Mesodermal cell (in vitro differentiated cells): ENCODE measurements at regions not wholly inside any gene's neighbourhood (a gene's known extent, or its start where the extent isn't known, plus 50 kb on each side); places are given as distances from the start of the nearest gene placed in this dataset.

Experiments used
- H3K27ac ChIP-seq: 2 replicates; pipeline ENCODE4 v1.7.0; 2013; ENCODE audit warnings: mild to moderate bottlenecking, low read depth, low read length, moderate library complexity; ENCODE audit not compliant: severe bottlenecking
- H3K36me3 ChIP-seq: 2 replicates; pipeline ENCODE4 v1.7.1; 2013; ENCODE audit warnings: mild to moderate bottlenecking, low read length, moderate library complexity; ENCODE audit not compliant: control insufficient read depth, insufficient read depth
- H3K4me1 ChIP-seq: one replicate; pipeline ENCODE4 v1.7.1; 2013; ENCODE audit warnings: mild to moderate bottlenecking, low read length; ENCODE audit not compliant: insufficient read depth, control insufficient read depth, poor library complexity, severe bottlenecking
- H3K4me3 ChIP-seq: 2 replicates; pipeline ENCODE4 v1.7.0; 2013; ENCODE audit warnings: low read length, control low read depth, mild to moderate bottlenecking; ENCODE audit not compliant: insufficient read depth, poor library complexity, severe bottlenecking; ENCODE audit errors: extremely low read depth
- H3K9me3 ChIP-seq: 2 replicates; pipeline ENCODE4 v1.7.1; 2013; ENCODE audit warnings: mild to moderate bottlenecking, low read length, moderate library complexity; ENCODE audit not compliant: control insufficient read depth
- WGBS, 2 experiments: methylation state at CpG; one replicate each; pipeline ENCODE4 v1.1.5; 2013; ENCODE audit warnings: missing lambda C conversion rate in 2 of 2; ENCODE audit not compliant: insufficient coverage in 2 of 2; 5-methylcytosine and 5-hydroxymethylcytosine counted together

DNA sequence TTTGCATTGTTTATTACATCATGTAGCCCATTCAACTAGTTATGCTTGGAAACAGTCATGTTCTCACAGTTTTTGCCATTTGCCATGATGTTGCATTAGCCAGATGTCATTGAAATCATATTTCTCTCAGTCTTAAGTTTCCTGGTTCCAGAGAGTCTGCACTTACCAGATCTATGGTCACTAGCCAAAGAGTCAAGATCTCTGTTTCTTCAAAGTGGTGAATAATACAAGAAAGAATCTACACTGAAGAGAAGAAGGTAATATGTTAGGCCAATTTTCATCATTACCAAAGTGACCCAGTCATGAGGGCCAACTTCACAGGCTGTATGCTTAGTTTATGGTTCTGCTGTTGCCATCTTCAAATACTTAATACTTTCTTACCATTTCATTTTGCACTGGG lies 89.0 kb upstream of the PHYHIPL start:
- no peaks in the 10 kb centered on the region for H3K4me1 ChIP-seq
- no peaks in the 10 kb centered on the region for H3K36me3 ChIP-seq
- no peak overlapping the region for H3K27ac ChIP-seq
- H3K4me3 ChIP-seq = no peak overlapping the region
- H3K9me3 ChIP-seq = no peaks in the 10 kb centered on the region

DNA sequence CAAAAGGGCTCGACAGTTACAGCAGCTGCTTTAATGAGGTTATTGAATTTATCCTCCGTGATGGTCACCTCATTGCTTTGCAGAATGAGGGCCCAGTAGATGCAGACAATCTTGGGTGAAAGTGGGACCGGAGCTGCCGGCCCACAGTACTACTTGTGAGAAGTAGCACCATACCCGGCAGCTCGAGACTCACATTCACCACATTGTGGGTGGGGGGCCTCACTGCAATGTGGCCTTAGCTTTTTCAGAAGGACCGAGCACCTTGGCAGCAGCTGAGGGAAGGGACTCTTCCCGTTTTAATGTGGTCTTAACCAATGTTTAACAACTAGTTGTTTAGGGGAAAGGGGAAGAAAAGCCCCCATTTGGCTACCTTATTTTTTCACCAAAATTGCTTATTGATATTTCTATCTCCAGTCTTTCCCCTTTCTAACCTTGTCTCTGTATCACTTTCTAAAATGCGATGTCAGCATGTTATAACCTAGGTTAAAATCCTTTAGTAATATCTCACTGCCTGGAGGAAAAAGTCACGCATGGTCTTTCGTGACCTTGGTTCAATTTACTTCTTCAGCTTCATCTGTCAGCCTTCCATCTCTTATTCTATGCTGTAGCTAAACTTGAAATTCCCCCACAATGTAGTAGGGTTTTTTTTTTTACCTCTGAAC lies 87.4 kb upstream of the PHYHIPL start:
- H3K27ac ChIP-seq = no peak overlapping the region
- no peaks in the 10 kb centered on the region for H3K4me1 ChIP-seq
- WGBS, 2 experiments = 93 to 94% methylated on average over 6 to 8 of the region's 11 CpGs
- H3K4me3 ChIP-seq = no peak overlapping the region
- H3K9me3 ChIP-seq = no peaks in the 10 kb centered on the region
- no peaks in the 10 kb centered on the region for H3K36me3 ChIP-seq

DNA sequence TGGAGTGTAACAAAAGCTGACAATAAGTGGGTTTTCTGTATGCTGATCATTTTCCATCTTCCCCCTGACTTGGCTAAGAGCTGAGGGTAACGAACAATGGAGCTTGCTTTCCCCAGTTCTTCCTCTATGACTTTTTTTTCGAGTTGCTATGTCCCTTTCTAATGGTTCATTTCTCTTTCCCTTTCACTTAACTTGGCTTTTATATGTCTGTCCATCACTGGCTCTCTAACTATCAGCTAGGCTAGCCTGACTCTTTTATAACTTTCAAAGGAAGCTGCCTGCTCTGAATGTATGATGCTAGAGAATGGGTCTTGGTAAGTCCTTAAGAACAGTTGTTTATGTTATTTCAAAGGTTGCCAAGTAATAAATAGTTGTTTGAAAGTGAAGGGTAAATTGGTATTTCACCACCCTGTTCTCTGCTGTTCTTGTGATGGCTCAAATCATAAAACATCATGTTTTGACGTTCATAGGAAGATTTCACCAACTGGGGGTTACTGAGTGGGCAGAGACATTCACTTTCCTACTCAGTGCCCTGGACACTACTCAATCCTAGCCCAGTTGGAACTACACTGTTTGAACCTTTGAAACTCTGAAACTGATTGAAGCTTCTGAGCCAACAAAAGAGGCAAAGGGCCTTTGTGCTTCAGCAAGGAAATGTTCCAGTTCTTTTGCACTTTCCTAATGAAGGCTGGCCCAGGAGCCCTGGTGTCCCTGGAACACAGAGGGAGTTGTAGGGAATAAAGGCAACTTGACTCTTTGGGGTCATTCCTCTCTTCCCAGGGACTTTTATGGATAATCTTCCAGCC lies 85.4 kb upstream of the PHYHIPL start:
- Histone ChIP-seq H3K27ac (no peak overlapping the region), H3K4me1 (no peaks in the 10 kb centered on the region), H3K36me3 (no peaks in the 10 kb centered on the region), H3K9me3 (no peaks in the 10 kb centered on the region), H3K4me3 (no peak overlapping the region)
- 80 to 96% methylated on average over 3 of the region's 3 CpGs for WGBS, 2 experiments

DNA sequence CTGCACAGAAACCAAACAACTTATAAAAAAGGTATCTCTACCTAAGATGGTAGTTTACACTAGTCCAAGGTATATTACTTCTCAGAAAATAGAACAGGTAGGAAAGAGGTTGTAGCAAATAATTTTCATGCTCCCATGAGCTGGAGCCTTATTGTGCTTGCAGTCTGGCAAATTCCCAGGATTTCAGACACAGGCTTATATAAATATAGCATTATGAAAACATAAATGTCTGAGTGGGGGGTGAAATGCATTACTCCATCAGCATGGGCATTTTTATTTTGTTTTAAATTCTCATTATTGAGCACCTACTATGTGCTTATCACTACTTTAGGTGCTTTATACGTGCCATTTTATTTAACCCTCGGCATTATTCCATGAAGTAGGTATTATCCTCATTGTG lies 83.0 kb upstream of the PHYHIPL start:
- H3K4me1 ChIP-seq = no peaks in the 10 kb centered on the region
- H3K27ac ChIP-seq = no peak overlapping the region
- no peaks in the 10 kb centered on the region for H3K9me3 ChIP-seq
- no peaks in the 10 kb centered on the region for H3K36me3 ChIP-seq
- no CpG with 5 or more reads among the region's 2 CpGs for WGBS, 2 experiments
- no peak overlapping the region for H3K4me3 ChIP-seq

DNA sequence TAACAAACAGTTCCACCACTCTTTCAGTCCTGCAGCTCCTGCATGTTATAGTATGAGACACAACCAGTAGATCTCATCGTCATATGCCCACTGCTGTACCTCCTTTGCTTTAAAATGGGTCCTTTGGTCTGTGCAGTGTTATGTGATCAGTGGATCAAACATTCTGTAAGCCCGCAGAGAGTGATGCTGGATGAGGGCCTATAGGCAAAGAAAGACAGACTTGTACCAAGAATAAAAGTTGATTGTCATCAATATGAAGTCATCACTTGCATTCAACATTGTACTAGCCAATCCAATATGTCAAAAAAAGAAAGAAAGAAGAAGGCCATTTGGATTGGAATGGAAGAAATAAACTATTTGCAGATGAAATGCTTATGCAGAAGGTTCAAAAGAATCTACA lies 79.8 kb upstream of the PHYHIPL start:
- 100% methylated on average over 1 of the region's 2 CpGs; no CpG with 5 or more reads in 1 of the 2 experiments for WGBS, 2 experiments
- H3K27ac ChIP-seq = no peak overlapping the region

GRCh38 chr10:59098387-59098786 lies 78.1 kb upstream of the PHYHIPL start:
- no peaks in the 10 kb centered on the region for H3K9me3 ChIP-seq
- H3K4me3 ChIP-seq = no peak overlapping the region
- H3K36me3 ChIP-seq = no peaks in the 10 kb centered on the region
- no peaks in the 10 kb centered on the region for H3K4me1 ChIP-seq
- H3K27ac ChIP-seq = no peak overlapping the region

More for the DNA sequence above, 79.8 kb upstream of the PHYHIPL start:
- Histone ChIP-seq H3K4me1 (no peaks in the 10 kb centered on the region), H3K9me3 (no peaks in the 10 kb centered on the region), H3K36me3 (no peaks in the 10 kb centered on the region), H3K4me3 (no peak overlapping the region)

DNA sequence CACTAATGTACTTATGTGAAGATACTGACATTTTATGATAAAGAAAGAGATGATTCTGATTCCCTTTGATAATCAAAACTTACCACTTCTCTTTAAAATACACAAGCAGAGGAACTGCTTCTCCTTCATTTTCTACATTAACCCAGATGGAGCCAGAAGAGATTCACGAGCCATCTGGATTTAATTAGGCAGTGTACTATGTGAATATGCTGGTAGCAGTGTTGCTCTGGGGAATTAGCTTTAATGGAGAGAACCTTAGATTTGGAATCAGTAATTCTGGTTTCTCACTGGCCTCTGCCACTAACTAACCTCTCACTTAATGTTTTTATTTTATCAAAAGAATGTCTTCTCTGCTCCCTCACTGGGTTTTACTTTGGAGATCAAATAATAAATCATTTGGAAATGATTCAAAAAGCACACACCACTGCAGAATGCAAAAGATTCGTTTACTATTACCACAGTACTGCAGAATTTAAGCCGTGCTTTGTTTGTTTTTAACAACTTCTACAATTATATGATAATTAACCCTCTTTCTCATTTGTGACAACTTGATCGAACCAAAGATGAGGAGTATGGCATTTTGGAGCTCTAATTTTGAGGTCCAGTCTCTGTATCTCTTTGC lies 77.5 kb upstream of the PHYHIPL start:
- Histone ChIP-seq H3K36me3 (no peaks in the 10 kb centered on the region), H3K9me3 (no peaks in the 10 kb centered on the region), H3K4me3 (no peak overlapping the region), H3K4me1 (no peaks in the 10 kb centered on the region), H3K27ac (no peak overlapping the region)
- 81 to 82% methylated on average over 2 to 3 of the region's 4 CpGs for WGBS, 2 experiments

- no peaks in the 10 kb centered on the region for H3K36me3 ChIP-seq
- no peak overlapping the region for H3K4me3 ChIP-seq
- H3K4me1 ChIP-seq = no peaks in the 10 kb centered on the region
- no peaks in the 10 kb centered on the region for H3K9me3 ChIP-seq
- no peak overlapping the region for H3K27ac ChIP-seq
- 94 to 96% methylated on average over 2 of the region's 2 CpGs for WGBS, 2 experiments
These were observed 77.0 kb upstream of the PHYHIPL start for GRCh38 chr10:59099481-59099880.

DNA sequence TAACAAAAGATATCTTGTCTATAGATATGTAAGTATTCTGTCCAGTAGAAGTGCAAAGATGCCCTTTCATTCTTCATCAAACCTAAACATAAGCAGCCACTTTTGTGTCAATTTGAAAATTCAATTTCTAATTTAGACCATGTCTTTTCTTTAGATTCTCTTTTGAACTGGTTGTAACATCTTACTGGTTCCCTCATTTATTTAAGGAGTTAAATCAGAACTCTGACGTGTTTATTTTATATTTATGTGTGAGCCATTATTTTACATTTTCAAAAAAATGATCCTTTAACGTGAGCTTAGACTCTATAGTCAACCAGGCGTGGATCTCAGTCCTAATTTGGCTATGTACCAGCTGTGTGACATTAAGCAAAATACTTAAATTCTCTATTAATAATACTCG lies 74.0 kb upstream of the PHYHIPL start:
- no peaks in the 10 kb centered on the region for H3K9me3 ChIP-seq
- no peak overlapping the region for H3K4me3 ChIP-seq
- no peaks in the 10 kb centered on the region for H3K4me1 ChIP-seq
- no peak overlapping the region for H3K27ac ChIP-seq
- 92% methylated on average over 2 of the region's 4 CpGs; no CpG with 5 or more reads in 1 of the 2 experiments for WGBS, 2 experiments
- H3K36me3 ChIP-seq = no peaks in the 10 kb centered on the region

DNA sequence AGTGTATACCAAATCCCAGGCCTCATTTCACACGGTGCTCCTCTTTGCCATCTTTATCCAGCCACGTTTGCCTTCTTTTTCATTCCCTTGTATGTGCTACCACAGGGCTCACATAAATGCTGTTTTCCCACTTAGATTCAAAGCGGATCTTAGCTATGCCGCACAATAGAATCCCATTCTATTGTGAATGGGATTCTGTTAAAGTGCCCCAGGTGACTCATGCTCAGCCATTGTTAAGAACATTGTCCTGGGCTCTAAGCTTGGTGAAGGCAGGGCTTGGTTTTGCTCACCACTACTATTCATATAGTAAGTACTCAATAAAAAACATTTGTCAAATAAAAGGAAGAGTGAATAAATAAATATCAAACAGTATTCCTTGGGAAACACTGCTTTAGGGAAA lies 72.3 kb upstream of the PHYHIPL start:
- H3K4me3 ChIP-seq = no peak overlapping the region
- no peaks in the 10 kb centered on the region for H3K9me3 ChIP-seq
- no peaks in the 10 kb centered on the region for H3K4me1 ChIP-seq
- WGBS, 2 experiments = 78 to 89% methylated on average over 2 to 3 of the region's 4 CpGs
- H3K27ac ChIP-seq = no peak overlapping the region
- H3K36me3 ChIP-seq = no peaks in the 10 kb centered on the region

DNA sequence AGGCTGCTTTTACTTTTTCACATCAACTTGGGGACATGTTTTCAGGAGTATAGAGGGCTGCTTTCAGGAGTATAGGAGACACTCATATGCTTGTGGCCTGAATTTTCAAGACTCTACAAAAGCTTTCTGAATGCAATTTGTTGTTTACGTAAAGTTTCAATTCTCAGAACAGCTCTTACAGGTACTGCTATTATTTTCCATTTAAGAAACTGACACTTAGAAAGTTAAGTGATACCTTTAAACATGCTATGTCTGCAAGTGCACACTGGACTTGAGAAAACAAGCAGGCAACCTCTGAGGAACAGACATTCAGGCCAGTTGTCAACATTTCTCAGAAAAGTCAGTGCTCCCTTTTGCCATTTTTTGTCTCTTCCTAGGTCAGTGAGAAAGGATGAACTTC lies 70.0 kb upstream of the PHYHIPL start:
- H3K9me3 ChIP-seq = no peaks in the 10 kb centered on the region
- WGBS, 2 experiments = 86% methylated on average over 1 of the region's 1 CpG; no CpG with 5 or more reads in 1 of the 2 experiments
- no peak overlapping the region for H3K4me3 ChIP-seq
- H3K4me1 ChIP-seq = no peaks in the 10 kb centered on the region
- H3K36me3 ChIP-seq = no peaks in the 10 kb centered on the region
- no peak overlapping the region for H3K27ac ChIP-seq
